ENCODE measurements at regions not wholly inside any gene's neighbourhood (a gene's known extent, or its start where the extent isn't known, plus 50 kb on each side); places are given as distances from the start of the nearest gene placed in this dataset.
"Not testable (repeated sequence)": the region's sequence is repeated elsewhere in the genome, so short reads cannot be mapped to it uniquely, and the experiment has no call there.

GRCh38 chr7:12815426-12815825 lies 128.0 kb downstream of the ARL4A start:
- intact Hi-C loops (cut with micrococcal nuclease): loop anchor here (10.0 kb wide), 1 partner anchor 131 kb away; the partner anchor contains the start of gene ARL4A

GRCh38 chr7:12815871-12816270 lies 128.4 kb downstream of the ARL4A start:
- Mint-ChIP-seq H3K4me3 (no peak overlapping the region), H3K27me3 (ENCODE audit: insufficient read depth) (peaks cover 7% of the 10 kb centered on the region), H3K4me1 (ENCODE audit: low read depth) (no peaks in the 10 kb centered on the region), H3K27ac (no peak overlapping the region), H3K9me3 (no peaks in the 10 kb centered on the region), H3K36me3 (ENCODE audit: low read depth) (no peaks in the 10 kb centered on the region)
- intact Hi-C loops (cut with micrococcal nuclease): loop anchor here (10.0 kb wide), 1 partner anchor 131 kb away; the partner anchor contains the start of gene ARL4A
- DNase-seq (ENCODE audit: low spot score): no peak

More at GRCh38 chr7:12815426-12815825, 128.0 kb downstream of the ARL4A start:
- DNase-seq (ENCODE audit: low spot score): no peak
- no peak overlapping the region for H3K27ac Mint-ChIP-seq
- H3K4me1 Mint-ChIP-seq (ENCODE audit: low read depth): no peaks in the 10 kb centered on the region
- H3K4me3 Mint-ChIP-seq: no peak overlapping the region
- H3K27me3 Mint-ChIP-seq (ENCODE audit: insufficient read depth): peaks cover 7% of the 10 kb centered on the region
- H3K36me3 Mint-ChIP-seq (ENCODE audit: low read depth): no peaks in the 10 kb centered on the region
- no peaks in the 10 kb centered on the region for H3K9me3 Mint-ChIP-seq

- Mint-ChIP-seq H3K4me1 (ENCODE audit: low read depth) (no peaks in the 10 kb centered on the region), H3K9me3 (no peaks in the 10 kb centered on the region), H3K36me3 (ENCODE audit: low read depth) (no peaks in the 10 kb centered on the region), H3K27me3 (ENCODE audit: insufficient read depth) (peaks cover 1% of the 10 kb centered on the region), H3K27ac (no peak overlapping the region), H3K4me3 (no peak overlapping the region)
- intact Hi-C loops (cut with micrococcal nuclease): no loop called here
- DNase-seq (ENCODE audit: low spot score): no peak
Measured at GRCh38 chr7:12820777-12821176, 133.3 kb downstream of the ARL4A start.

- Mint-ChIP-seq H3K4me1 (ENCODE audit: low read depth) (no peaks in the 10 kb centered on the region), H3K36me3 (ENCODE audit: low read depth) (no peaks in the 10 kb centered on the region), H3K27me3 (ENCODE audit: insufficient read depth) (peaks cover 1% of the 10 kb centered on the region), H3K27ac (no peak overlapping the region), H3K4me3 (no peak overlapping the region), H3K9me3 (no peaks in the 10 kb centered on the region)
- intact Hi-C loops (cut with micrococcal nuclease): no loop called here
- no peak for DNase-seq (ENCODE audit: low spot score)
Measured at GRCh38 chr7:12821746-12822145, 134.3 kb downstream of the ARL4A start.

GRCh38 chr7:12826079-12826478 lies 138.6 kb downstream of the ARL4A start:
- Mint-ChIP-seq H3K4me3 (no peak overlapping the region), H3K36me3 (ENCODE audit: low read depth) (no peaks in the 10 kb centered on the region), H3K27ac (no peak overlapping the region), H3K4me1 (ENCODE audit: low read depth) (no peaks in the 10 kb centered on the region), H3K27me3 (ENCODE audit: insufficient read depth) (peaks cover 1% of the 10 kb centered on the region), H3K9me3 (no peaks in the 10 kb centered on the region)
- no peak for DNase-seq (ENCODE audit: low spot score)
- intact Hi-C loops (cut with micrococcal nuclease): no loop called here

GRCh38 chr7:12827219-12827821 lies 139.9 kb downstream of the ARL4A start:
- DNase-seq (ENCODE audit: low spot score): no peak
- Mint-ChIP-seq H3K36me3 (ENCODE audit: low read depth) (no peaks in the 10 kb centered on the region), H3K4me3 (no peak overlapping the region), H3K27ac (no peak overlapping the region), H3K27me3 (ENCODE audit: insufficient read depth) (peaks cover 1% of the 10 kb centered on the region), H3K4me1 (ENCODE audit: low read depth) (no peaks in the 10 kb centered on the region), H3K9me3 (no peaks in the 10 kb centered on the region)
- intact Hi-C loops (cut with micrococcal nuclease): no loop called here

- no peaks in the 10 kb centered on the region for H3K4me1 Mint-ChIP-seq (ENCODE audit: low read depth)
- DNase-seq (ENCODE audit: low spot score): no peak
- no peak overlapping the region for H3K27ac Mint-ChIP-seq
- no peaks in the 10 kb centered on the region for H3K9me3 Mint-ChIP-seq
- intact Hi-C loops (cut with micrococcal nuclease): no loop called here
- H3K27me3 Mint-ChIP-seq (ENCODE audit: insufficient read depth): peaks cover 1% of the 10 kb centered on the region
- H3K4me3 Mint-ChIP-seq: no peak overlapping the region
- no peaks in the 10 kb centered on the region for H3K36me3 Mint-ChIP-seq (ENCODE audit: low read depth)
Measured at GRCh38 chr7:12827920-12828319, 140.5 kb downstream of the ARL4A start.

GRCh38 chr7:12831024-12831423 lies 143.6 kb downstream of the ARL4A start:
- Mint-ChIP-seq H3K4me1 (ENCODE audit: low read depth) (no peaks in the 10 kb centered on the region), H3K9me3 (peaks cover 5% of the 10 kb centered on the region), H3K27me3 (ENCODE audit: insufficient read depth) (no peaks in the 10 kb centered on the region), H3K27ac (no peak overlapping the region), H3K36me3 (ENCODE audit: low read depth) (no peaks in the 10 kb centered on the region), H3K4me3 (no peak overlapping the region)
- no peak for DNase-seq (ENCODE audit: low spot score)
- intact Hi-C loops (cut with micrococcal nuclease): no loop called here

- H3K4me1 Mint-ChIP-seq (ENCODE audit: low read depth): no peaks in the 10 kb centered on the region
- H3K36me3 Mint-ChIP-seq (ENCODE audit: low read depth): no peaks in the 10 kb centered on the region
- intact Hi-C loops (cut with micrococcal nuclease): no loop called here
- H3K4me3 Mint-ChIP-seq: no peak overlapping the region
- no peak for DNase-seq (ENCODE audit: low spot score)
- H3K27ac Mint-ChIP-seq: no peak overlapping the region
- no peaks in the 10 kb centered on the region for H3K27me3 Mint-ChIP-seq (ENCODE audit: insufficient read depth)
- peaks cover 5% of the 10 kb centered on the region for H3K9me3 Mint-ChIP-seq
Measured at GRCh38 chr7:12833829-12834228, 146.4 kb downstream of the ARL4A start.

- intact Hi-C loops (cut with micrococcal nuclease): no loop called here
- Mint-ChIP-seq H3K27me3 (ENCODE audit: insufficient read depth) (no peaks in the 10 kb centered on the region), H3K4me3 (no peak overlapping the region)
Measured at GRCh38 chr7:12834782-12835181, 147.3 kb downstream of the ARL4A start.

GRCh38 chr7:12839508-12840153 lies 152.2 kb downstream of the ARL4A start:
- Mint-ChIP-seq H3K27ac (no peak overlapping the region), H3K9me3 (peaks cover 6% of the 10 kb centered on the region), H3K36me3 (ENCODE audit: low read depth) (no peaks in the 10 kb centered on the region), H3K4me1 (ENCODE audit: low read depth) (no peaks in the 10 kb centered on the region), H3K4me3 (no peak overlapping the region), H3K27me3 (ENCODE audit: insufficient read depth) (no peaks in the 10 kb centered on the region)
- DNase-seq (ENCODE audit: low spot score): no peak
- intact Hi-C loops (cut with micrococcal nuclease): no loop called here

More at GRCh38 chr7:12834782-12835181, 147.3 kb downstream of the ARL4A start:
- Mint-ChIP-seq H3K9me3 (peaks cover 5% of the 10 kb centered on the region), H3K4me1 (ENCODE audit: low read depth) (no peaks in the 10 kb centered on the region), H3K27ac (no peak overlapping the region), H3K36me3 (ENCODE audit: low read depth) (no peaks in the 10 kb centered on the region)
- no peak for DNase-seq (ENCODE audit: low spot score)

GRCh38 chr7:12844732-12845131 lies 157.3 kb downstream of the ARL4A start:
- H3K4me3 Mint-ChIP-seq: not testable (repeated sequence)

GRCh38 chr7:12847001-12847400 lies 159.6 kb downstream of the ARL4A start:
- Mint-ChIP-seq H3K27ac (no peak overlapping the region), H3K36me3 (ENCODE audit: low read depth) (no peaks in the 10 kb centered on the region), H3K4me3 (no peak overlapping the region), H3K9me3 (peaks cover 4% of the 10 kb centered on the region), H3K27me3 (ENCODE audit: insufficient read depth) (no peaks in the 10 kb centered on the region), H3K4me1 (ENCODE audit: low read depth) (no peaks in the 10 kb centered on the region)
- intact Hi-C loops (cut with micrococcal nuclease): no loop called here
- no peak for DNase-seq (ENCODE audit: low spot score)

More at GRCh38 chr7:12844732-12845131, 157.3 kb downstream of the ARL4A start:
- intact Hi-C loops (cut with micrococcal nuclease); H3K27ac Mint-ChIP-seq; H3K27me3 Mint-ChIP-seq (ENCODE audit: insufficient read depth); H3K36me3 Mint-ChIP-seq (ENCODE audit: low read depth); DNase-seq (ENCODE audit: low spot score); H3K4me1 Mint-ChIP-seq (ENCODE audit: low read depth); H3K9me3 Mint-ChIP-seq: not testable (repeated sequence)
